Naive thymus-derived CD4-positive, alpha-beta T cell (primary cell): ENCODE measurements at regions not wholly inside any gene's neighbourhood (a gene's known extent, or its start where the extent isn't known, plus 50 kb on each side); places are given as distances from the start of the nearest gene placed in this dataset.
"Not testable (repeated sequence)": the region's sequence is repeated elsewhere in the genome, so short reads cannot be mapped to it uniquely, and the experiment has no call there.

Source experiments
- ATAC-seq: fragments of 150-1000 bp; cut with Tn5 transposase; 2 replicates; pipeline ENCODE4 v1.10.0; 2021; ENCODE audit warnings: mild to moderate bottlenecking, moderate library complexity
- CTCF ChIA-PET: fragments of 350-600 bp; sonication (Branson Sonifier 250); formaldehyde crosslinking; loops from one replicate; lab custom pipeline; 2021; ENCODE audit warnings: antibody characterized with exemption; lab: Charles Lee
- POLR2A ChIA-PET: fragments of 350-600 bp; sonication (Branson Sonifier 250); formaldehyde crosslinking; loops from one replicate; lab custom pipeline; 2021; ENCODE audit warnings: antibody characterized with exemption, inconsistent platforms; lab: Charles Lee
- DNase-seq, 9 donors: peaks; one replicate each; pipeline versions ENCODE4 v3.0.0 to v3.0.0-alpha.2; 2020 to 2022; ENCODE audit warnings: mixed read lengths in 1 of 9
- H3K27ac ChIP-seq: one replicate; pipeline ENCODE4 v1.7.0; 2013; ENCODE audit warnings: mild to moderate bottlenecking, low read depth, low read length, moderate library complexity
- H3K27me3 ChIP-seq, 2 donors: one replicate each; pipeline ENCODE4 v1.7.0; 2013; ENCODE audit warnings: low read length in 2 of 2, mild to moderate bottlenecking in 2 of 2, moderate library complexity in 2 of 2; ENCODE audit not compliant: control insufficient read depth in 2 of 2, insufficient read depth in 2 of 2
- H3K36me3 ChIP-seq, 3 experiments: 1 replicate in 2 of 3; 2 replicates in 1 of 3; pipeline ENCODE4 v1.7.0; 2013; ENCODE audit warnings: low read length in 3 of 3, mild to moderate bottlenecking in 3 of 3, moderate library complexity in 1 of 3; ENCODE audit not compliant: insufficient read depth in 3 of 3, control insufficient read depth in 2 of 3
- H3K4me1 ChIP-seq, 2 donors: one replicate each; pipeline ENCODE4 v1.7.0; 2013; ENCODE audit warnings: low read length in 2 of 2, mild to moderate bottlenecking in 2 of 2, moderate library complexity in 1 of 2; ENCODE audit not compliant: control insufficient read depth in 2 of 2, insufficient read depth in 2 of 2
- H3K4me3 ChIP-seq: 2 replicates; pipeline ENCODE4 v1.7.0; 2013; ENCODE audit warnings: mild to moderate bottlenecking, low read length
- H3K9me3 ChIP-seq, 3 experiments: 1 replicate in 2 of 3; 2 replicates in 1 of 3; pipeline ENCODE4 v1.7.0; 2013; ENCODE audit warnings: low read length in 3 of 3; ENCODE audit not compliant: control insufficient read depth in 2 of 3
- H3K27ac Mint-ChIP-seq, 9 donors: one replicate each; pipeline ENCODE4 v1.8.0; 2020 to 2022; ENCODE audit warnings: mixed read lengths in 9 of 9, mild to moderate bottlenecking in 8 of 9, moderate library complexity in 5 of 9, inconsistent platforms in 2 of 9
- H3K27me3 Mint-ChIP-seq, 5 donors: one replicate each; pipeline ENCODE4 v1.8.0; 2021 to 2022; ENCODE audit warnings: mixed read lengths in 5 of 5, mild to moderate bottlenecking in 1 of 5
- H3K36me3 Mint-ChIP-seq, 5 donors: one replicate each; pipeline ENCODE4 v1.8.0; 2020 to 2022; ENCODE audit warnings: mixed read lengths in 5 of 5, mild to moderate bottlenecking in 3 of 5, inconsistent platforms in 1 of 5
- H3K4me1 Mint-ChIP-seq, 7 donors: one replicate each; pipeline ENCODE4 v1.8.0; 2020 to 2022; ENCODE audit warnings: mixed read lengths in 7 of 7, mild to moderate bottlenecking in 3 of 7, inconsistent platforms in 1 of 7
- H3K4me3 Mint-ChIP-seq, 10 donors: one replicate each; pipeline ENCODE4 v1.8.0; 2020 to 2022; ENCODE audit warnings: mild to moderate bottlenecking in 10 of 10, mixed read lengths in 10 of 10, moderate library complexity in 6 of 10, inconsistent platforms in 2 of 10
- H3K9me3 Mint-ChIP-seq, 11 donors: one replicate each; pipeline ENCODE4 v1.8.0; 2020 to 2022; ENCODE audit warnings: mixed read lengths in 11 of 11, mild to moderate bottlenecking in 4 of 11, inconsistent platforms in 1 of 11, moderate library complexity in 1 of 11
- intact Hi-C, 2 donors: fragments of 100-400 bp; cut with micrococcal nuclease; formaldehyde crosslinking; loops; one replicate each; pipeline ENCODE4 v1.15.1; 2023

DNA sequence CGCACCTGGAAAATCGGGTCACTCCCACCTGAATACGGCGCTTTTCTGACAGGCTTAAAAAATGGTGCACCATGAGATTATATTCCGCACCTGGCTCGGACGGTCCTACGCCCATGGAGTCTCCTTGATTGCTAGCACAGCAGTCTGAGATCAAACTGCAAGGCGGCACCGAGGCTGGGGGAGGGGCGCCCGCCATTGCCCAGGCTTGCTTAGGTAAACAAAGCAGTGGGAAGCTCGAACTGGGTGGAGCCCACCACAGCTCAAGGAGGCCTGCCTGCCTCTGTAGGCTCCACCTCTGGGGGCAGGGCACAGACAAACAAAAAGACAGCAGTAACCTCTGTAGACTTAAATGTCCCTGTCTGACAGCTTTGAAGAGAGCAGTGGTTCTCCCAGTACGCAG lies 267.0 kb upstream of the KITLG start:
- H3K4me3 ChIP-seq, H3K36me3 Mint-ChIP-seq, H3K27ac Mint-ChIP-seq, H3K36me3 ChIP-seq, DNase-seq, H3K4me1 Mint-ChIP-seq, H3K9me3 ChIP-seq, H3K4me1 ChIP-seq, H3K27me3 Mint-ChIP-seq, POLR2A ChIA-PET, H3K27ac ChIP-seq, intact Hi-C loops, ATAC-seq, H3K4me3 Mint-ChIP-seq, CTCF ChIA-PET, H3K27me3 ChIP-seq: not testable (repeated sequence)
- peaks cover 0 to 24% (median 8%) of the 10 kb centered on the region in 11 donors for H3K9me3 Mint-ChIP-seq

DNA sequence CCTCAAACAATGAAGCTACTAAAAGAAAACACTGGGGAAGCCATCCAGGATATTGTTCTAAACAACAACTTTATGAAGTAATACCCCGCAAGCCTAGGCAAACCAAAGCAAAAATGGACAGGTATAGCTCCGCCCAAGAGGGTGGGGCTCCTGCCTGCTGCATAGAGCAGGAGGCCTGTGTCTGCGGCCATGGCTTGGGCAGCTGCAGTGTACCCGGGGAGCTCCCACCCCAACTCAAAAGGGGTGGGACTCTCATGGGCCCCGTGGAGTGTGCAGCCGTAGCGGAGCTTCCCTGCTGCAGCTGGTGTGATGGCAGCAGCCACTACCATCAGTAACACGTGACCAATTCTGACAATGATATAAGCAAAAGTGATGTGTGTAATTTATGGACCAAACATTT lies 264.2 kb upstream of the KITLG start:
- DNase-seq, result no peak

DNA sequence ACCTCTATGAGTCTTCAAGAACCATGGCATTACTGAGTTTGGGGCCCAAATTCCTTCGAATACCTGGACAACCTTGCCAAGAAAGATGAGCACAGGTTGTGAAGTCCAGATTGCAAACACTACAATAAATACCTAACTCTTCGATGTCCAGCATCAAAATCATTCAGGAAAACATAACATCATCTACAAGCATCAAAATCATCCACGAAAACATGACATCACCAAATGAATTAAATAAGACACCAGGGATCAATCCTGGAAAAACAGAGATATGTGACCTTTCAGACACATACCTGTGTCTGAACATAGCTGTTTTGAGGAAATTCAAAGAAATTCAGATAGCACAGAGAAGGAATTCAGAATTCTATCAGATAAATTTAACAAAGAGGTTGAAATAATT lies 262.0 kb upstream of the KITLG start:
- DNase-seq (no peak), ATAC-seq (no peak)
- ChIA-PET CTCF (no interaction called here), POLR2A (no interaction called here)
- Mint-ChIP-seq H3K4me1 (no peaks in the 10 kb centered on the region), H3K9me3 (peaks cover 1 to 39% (median 9%) of the 10 kb centered on the region in 11 donors), H3K36me3 (no peaks in the 10 kb centered on the region), H3K27me3 (no peaks in the 10 kb centered on the region), H3K4me3 (no peak overlapping the region), H3K27ac (no peak overlapping the region)
- H3K4me3 ChIP-seq, result no peak overlapping the region
- H3K27me3 ChIP-seq, result no peaks in the 10 kb centered on the region
- intact Hi-C loops, result no loop called here
- peaks cover 0 to 4% (median 0%) of the 10 kb centered on the region in 3 experiments for H3K9me3 ChIP-seq
- no peaks in the 10 kb centered on the region for H3K4me1 ChIP-seq
- H3K36me3 ChIP-seq, result no peaks in the 10 kb centered on the region
- no peak overlapping the region for H3K27ac ChIP-seq

More for the DNA sequence above, 264.2 kb upstream of the KITLG start:
- Histone ChIP-seq H3K4me1 (no peaks in the 10 kb centered on the region), H3K9me3 (no peaks in the 10 kb centered on the region), H3K36me3 (no peaks in the 10 kb centered on the region), H3K27ac (no peak overlapping the region), H3K27me3 (no peaks in the 10 kb centered on the region), H3K4me3 (no peak overlapping the region)
- Mint-ChIP-seq H3K4me3 (no peak overlapping the region), H3K27me3 (no peaks in the 10 kb centered on the region), H3K4me1 (no peaks in the 10 kb centered on the region), H3K36me3 (no peaks in the 10 kb centered on the region), H3K9me3 (peaks cover 1 to 32% (median 7%) of the 10 kb centered on the region in 11 donors), H3K27ac (no peak overlapping the region)
- ATAC-seq, result no peak
- POLR2A ChIA-PET, result no interaction called here
- CTCF ChIA-PET, result no interaction called here
- intact Hi-C loops, result no loop called here

DNA sequence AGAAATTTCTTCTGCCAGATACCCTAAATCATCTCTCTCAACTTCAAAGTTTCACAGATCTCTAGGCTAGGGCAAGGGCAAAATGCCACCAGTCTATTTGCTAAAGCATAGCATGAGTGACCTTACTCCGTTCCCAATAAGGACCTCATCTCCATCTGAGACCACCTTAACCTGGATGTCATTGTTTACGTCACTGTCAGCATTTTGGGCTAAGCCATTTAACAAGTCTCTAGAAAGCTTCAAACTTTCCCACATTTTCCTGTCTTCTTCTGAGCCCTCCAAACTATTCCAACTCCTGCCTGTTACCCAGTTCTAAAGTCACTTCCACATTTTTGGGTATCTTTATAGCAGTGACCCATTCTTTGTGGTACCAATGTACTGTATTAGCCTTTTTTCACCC lies 259.2 kb upstream of the KITLG start:
- Mint-ChIP-seq H3K9me3 (peaks cover 1 to 39% (median 9%) of the 10 kb centered on the region in 11 donors), H3K4me3 (no peak overlapping the region), H3K27ac (no peak overlapping the region), H3K4me1 (no peaks in the 10 kb centered on the region), H3K27me3 (no peaks in the 10 kb centered on the region), H3K36me3 (no peaks in the 10 kb centered on the region)
- peaks cover 0 to 4% (median 0%) of the 10 kb centered on the region in 3 experiments for H3K9me3 ChIP-seq
- no peaks in the 10 kb centered on the region for H3K36me3 ChIP-seq
- POLR2A ChIA-PET, result no interaction called here
- no peak overlapping the region for H3K4me3 ChIP-seq
- ATAC-seq (no peak), DNase-seq (no peak)
- intact Hi-C loops, result no loop called here
- H3K27ac ChIP-seq, result no peak overlapping the region
- CTCF ChIA-PET, result no interaction called here
- no peaks in the 10 kb centered on the region for H3K4me1 ChIP-seq
- H3K27me3 ChIP-seq, result no peaks in the 10 kb centered on the region

DNA sequence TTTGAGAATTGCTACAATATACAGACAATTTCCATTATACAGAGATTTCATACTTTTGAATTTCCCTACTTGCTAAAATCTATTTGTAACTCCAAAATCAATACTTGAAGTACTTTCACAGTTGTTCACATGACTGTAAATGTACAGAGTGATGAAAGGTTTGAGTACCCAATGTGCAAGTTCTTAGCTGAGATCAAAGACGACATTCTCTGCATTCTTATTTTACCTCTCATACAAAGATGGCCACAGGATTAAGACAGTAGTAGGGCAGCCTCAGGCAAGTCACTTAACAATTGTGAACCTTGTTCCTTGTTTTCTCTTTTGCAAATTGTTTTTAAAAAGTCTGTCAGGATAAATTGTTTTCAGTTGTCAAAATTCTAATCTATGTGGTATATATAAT lies 255.9 kb upstream of the KITLG start:
- H3K27me3 Mint-ChIP-seq, result no peaks in the 10 kb centered on the region
- H3K9me3 ChIP-seq, result peaks cover 0 to 4% (median 0%) of the 10 kb centered on the region in 3 experiments
- H3K9me3 Mint-ChIP-seq, result peaks cover 1 to 27% (median 7%) of the 10 kb centered on the region in 11 donors

DNA sequence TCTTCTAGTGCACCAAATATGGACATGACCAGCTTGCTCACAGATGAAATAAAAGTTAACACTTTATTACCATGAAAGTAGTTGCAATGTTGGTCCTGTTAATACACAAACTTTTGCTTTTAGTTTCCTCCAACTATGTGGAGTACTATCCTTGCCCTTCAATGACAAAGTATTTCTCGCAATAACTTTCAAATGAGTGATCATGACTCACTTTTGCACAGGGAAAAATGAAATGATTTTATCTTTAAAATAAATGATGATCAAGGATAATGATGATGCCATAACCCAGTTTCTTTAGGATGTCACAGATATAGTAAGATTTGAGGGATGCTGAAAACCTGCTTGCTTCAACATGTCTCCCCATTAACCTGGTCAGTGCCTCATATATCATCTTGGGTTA lies 254.0 kb upstream of the KITLG start:
- H3K36me3 ChIP-seq, result no peaks in the 10 kb centered on the region
- POLR2A ChIA-PET, result no interaction called here

More for the DNA sequence above, 255.9 kb upstream of the KITLG start:
- Mint-ChIP-seq H3K4me3 (no peak overlapping the region), H3K36me3 (no peaks in the 10 kb centered on the region), H3K4me1 (no peaks in the 10 kb centered on the region), H3K27ac (no peak overlapping the region)
- Histone ChIP-seq H3K4me3 (no peak overlapping the region), H3K36me3 (no peaks in the 10 kb centered on the region), H3K27ac (no peak overlapping the region), H3K27me3 (no peaks in the 10 kb centered on the region), H3K4me1 (no peaks in the 10 kb centered on the region)
- ChIA-PET POLR2A (no interaction called here), CTCF (no interaction called here)
- DNase-seq (no peak), ATAC-seq (no peak)
- intact Hi-C loops, result no loop called here

DNA sequence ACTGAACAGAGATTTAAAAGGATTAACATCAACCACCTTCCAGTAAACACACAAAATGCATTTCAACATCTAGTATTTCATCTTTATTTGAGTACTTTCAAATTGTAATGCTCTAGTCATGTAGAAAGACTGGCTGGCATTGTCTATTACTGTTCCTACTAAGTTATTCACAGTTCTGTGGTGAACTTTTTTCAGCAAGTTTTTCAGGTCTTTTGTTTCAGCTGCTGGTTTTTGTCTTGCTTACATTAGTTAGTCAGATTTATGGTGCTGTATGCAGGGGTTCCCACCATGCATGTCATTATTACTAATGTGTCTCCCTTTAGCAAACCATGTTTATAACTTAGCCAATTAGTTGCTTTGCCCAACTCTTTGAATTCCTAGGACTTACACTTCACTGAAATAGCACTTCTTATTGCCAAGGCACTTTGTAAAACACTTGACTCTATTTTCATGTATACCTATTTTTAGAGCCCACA lies 253.4 kb upstream of the KITLG start:
- intact Hi-C loops, result no loop called here
- Mint-ChIP-seq H3K27me3 (no peaks in the 10 kb centered on the region), H3K9me3 (peaks cover 0 to 17% (median 3%) of the 10 kb centered on the region in 11 donors), H3K27ac (no peak overlapping the region), H3K4me3 (no peak overlapping the region), H3K4me1 (no peaks in the 10 kb centered on the region), H3K36me3 (no peaks in the 10 kb centered on the region)
- POLR2A ChIA-PET, result no interaction called here
- H3K4me3 ChIP-seq, result no peak overlapping the region
- no peak overlapping the region for H3K27ac ChIP-seq
- no peak for DNase-seq
- H3K36me3 ChIP-seq, result no peaks in the 10 kb centered on the region
- peaks cover 0 to under 1% (median 0%) of the 10 kb centered on the region in 3 experiments for H3K9me3 ChIP-seq
- no peaks in the 10 kb centered on the region for H3K27me3 ChIP-seq
- CTCF ChIA-PET, result no interaction called here
- no peak for ATAC-seq
- no peaks in the 10 kb centered on the region for H3K4me1 ChIP-seq

More for the DNA sequence above, 254.0 kb upstream of the KITLG start:
- no peak overlapping the region for H3K4me3 Mint-ChIP-seq
- Histone ChIP-seq H3K4me1 (no peaks in the 10 kb centered on the region), H3K9me3 (peaks cover 0 to 4% (median 0%) of the 10 kb centered on the region in 3 experiments), H3K4me3 (no peak overlapping the region), H3K27me3 (no peaks in the 10 kb centered on the region), H3K27ac (no peak overlapping the region)
- H3K36me3 Mint-ChIP-seq, result no peaks in the 10 kb centered on the region
- H3K27me3 Mint-ChIP-seq, result no peaks in the 10 kb centered on the region
- DNase-seq (no peak), ATAC-seq (no peak)
- H3K27ac Mint-ChIP-seq, result no peak overlapping the region
- H3K4me1 Mint-ChIP-seq, result no peaks in the 10 kb centered on the region
- intact Hi-C loops, result no loop called here
- CTCF ChIA-PET, result no interaction called here
- peaks cover under 1 to 18% (median 2%) of the 10 kb centered on the region in 11 donors for H3K9me3 Mint-ChIP-seq
